Natural killer cell (primary cell): ENCODE measurements at regions not wholly inside any gene's neighbourhood (a gene's known extent, or its start where the extent isn't known, plus 50 kb on each side); places are given as distances from the start of the nearest gene placed in this dataset.

ENCODE experiments used
- ATAC-seq, 3 donors: fragments of 150-1000 bp in 2 of 3; fragments of 200-7000 bp in 1 of 3; cut with Tn5 transposase; 1 replicate in 1 of 3; 2 replicates in 2 of 3; pipeline ENCODE4 v1.10.0; 2021; ENCODE audit warnings: mild to moderate bottlenecking in 2 of 3, moderate library complexity in 2 of 3
- DNase-seq, 2 donors: peaks; one replicate each; pipeline versions ENCODE4 v3.0.0 to v3.0.0-alpha.2; 2013 to 2021; ENCODE audit warnings: mixed read lengths in 1 of 2
- H3K27ac ChIP-seq: one replicate; pipeline ENCODE4 v1.5.1; 2013; ENCODE audit warnings: mild to moderate bottlenecking, low read length
- H3K27me3 ChIP-seq: one replicate; pipeline ENCODE4 v1.6.1; 2013; ENCODE audit warnings: low read length; ENCODE audit not compliant: control insufficient read depth, insufficient read depth
- H3K36me3 ChIP-seq: one replicate; pipeline ENCODE4 v1.6.1; 2013; ENCODE audit warnings: low read length; ENCODE audit not compliant: control insufficient read depth, insufficient read depth
- H3K4me1 ChIP-seq: one replicate; pipeline ENCODE4 v1.6.1; 2013; ENCODE audit warnings: low read length; ENCODE audit not compliant: control insufficient read depth, insufficient read depth
- H3K4me3 ChIP-seq: one replicate; pipeline ENCODE4 v1.5.1; 2013; ENCODE audit warnings: low read length
- H3K9me3 ChIP-seq: one replicate; pipeline ENCODE4 v1.6.1; 2013; ENCODE audit warnings: low read length; ENCODE audit not compliant: control insufficient read depth, insufficient read depth
- H3K27ac Mint-ChIP-seq, 2 donors: one replicate each; pipeline ENCODE4 v1.8.0; 2022; ENCODE audit warnings: mild to moderate bottlenecking in 2 of 2, mixed read lengths in 2 of 2, moderate library complexity in 1 of 2
- H3K27me3 Mint-ChIP-seq, 2 donors: one replicate each; pipeline ENCODE4 v1.8.0; 2022; ENCODE audit warnings: low read depth in 2 of 2, mixed read lengths in 2 of 2
- H3K36me3 Mint-ChIP-seq: one replicate; pipeline ENCODE4 v1.8.0; 2022; ENCODE audit warnings: mixed read lengths
- H3K4me1 Mint-ChIP-seq, 2 donors: one replicate each; pipeline ENCODE4 v1.8.0; 2022; ENCODE audit warnings: mixed read lengths in 2 of 2
- H3K4me3 Mint-ChIP-seq: one replicate; pipeline ENCODE4 v1.8.0; 2022; ENCODE audit warnings: mild to moderate bottlenecking, moderate library complexity, mixed read lengths
- H3K9me3 Mint-ChIP-seq, 2 donors: one replicate each; pipeline ENCODE4 v1.8.0; 2022; ENCODE audit warnings: mixed read lengths in 2 of 2
- CTCF ChIP-seq: fragments of 200-600 bp; IDR thresholded peaks from one replicate; pipeline ENCODE4 v1.8.0; 2022; ENCODE audit warnings: antibody characterized with exemption
- WGBS: methylation state at CpG from one replicate; pipeline ENCODE4 v1.1.7; 2013; ENCODE audit warnings: missing lambda C conversion rate; ENCODE audit not compliant: insufficient coverage; 5-methylcytosine and 5-hydroxymethylcytosine counted together
- intact Hi-C: fragments of 100-400 bp; cut with micrococcal nuclease; formaldehyde crosslinking; loops from one replicate; pipeline ENCODE4 v1.14.2; 2022

- no peak for TF ChIP-seq CTCF
- Mint-ChIP-seq H3K4me3 (no peak overlapping the region), H3K27me3 (no peaks in the 10 kb centered on the region), H3K36me3 (no peaks in the 10 kb centered on the region), H3K9me3 (peaks cover 4 to 8% of the 10 kb centered on the region in 2 donors), H3K27ac (no peak overlapping the region), H3K4me1 (no peaks in the 10 kb centered on the region)
- Histone ChIP-seq H3K27ac (no peak overlapping the region), H3K36me3 (no peaks in the 10 kb centered on the region), H3K4me1 (no peaks in the 10 kb centered on the region), H3K4me3 (no peak overlapping the region), H3K27me3 (no peaks in the 10 kb centered on the region), H3K9me3 (no peaks in the 10 kb centered on the region)
- DNase-seq (no peak), ATAC-seq (no peak)
- intact Hi-C loops = no loop called here
- 31% methylated on average over 1 of the region's 1 CpG for WGBS
Measured at GRCh38 chr4:142960126-142960525, 114.0 kb upstream of the INPP4B start.

- H3K27ac ChIP-seq = no peak overlapping the region
- no peaks in the 10 kb centered on the region for H3K27me3 Mint-ChIP-seq
- no peak overlapping the region for H3K27ac Mint-ChIP-seq
- no peaks in the 10 kb centered on the region for H3K4me1 Mint-ChIP-seq
- no peaks in the 10 kb centered on the region for H3K36me3 Mint-ChIP-seq
- TF ChIP-seq CTCF = no peak
- H3K4me3 Mint-ChIP-seq = no peak overlapping the region
- peaks cover 4 to 8% of the 10 kb centered on the region in 2 donors for H3K9me3 Mint-ChIP-seq
- intact Hi-C loops = no loop called here
- ATAC-seq (no peak), DNase-seq (no peak)
- no peak overlapping the region for H3K4me3 ChIP-seq
- no peaks in the 10 kb centered on the region for H3K36me3 ChIP-seq
- H3K27me3 ChIP-seq = no peaks in the 10 kb centered on the region
- 85% methylated on average over 5 of the region's 6 CpGs for WGBS
- H3K9me3 ChIP-seq = no peaks in the 10 kb centered on the region
- no peaks in the 10 kb centered on the region for H3K4me1 ChIP-seq
Measured at GRCh38 chr4:142960867-142961644, 115.0 kb upstream of the INPP4B start.

GRCh38 chr4:142961866-142962265 is 115.8 kb upstream of the INPP4B start:
- TF ChIP-seq CTCF = no peak
- peaks cover 4 to 8% of the 10 kb centered on the region in 2 donors for H3K9me3 Mint-ChIP-seq
- DNase-seq (no peak), ATAC-seq (peak in 1 of 3 donors; percentile 66)
- intact Hi-C loops = no loop called here
- H3K27ac Mint-ChIP-seq = no peak overlapping the region
- WGBS = 0% methylated on average over 1 of the region's 1 CpG
- H3K4me3 Mint-ChIP-seq = no peak overlapping the region
- Histone ChIP-seq H3K36me3 (no peaks in the 10 kb centered on the region), H3K4me3 (no peak overlapping the region), H3K27me3 (no peaks in the 10 kb centered on the region), H3K27ac (no peak overlapping the region), H3K9me3 (no peaks in the 10 kb centered on the region), H3K4me1 (no peaks in the 10 kb centered on the region)
- H3K4me1 Mint-ChIP-seq = no peaks in the 10 kb centered on the region
- H3K27me3 Mint-ChIP-seq = no peaks in the 10 kb centered on the region
- H3K36me3 Mint-ChIP-seq = no peaks in the 10 kb centered on the region

- no peak for ATAC-seq
- Mint-ChIP-seq H3K4me3 (no peak overlapping the region), H3K27ac (no peak overlapping the region), H3K9me3 (peaks cover 4 to 5% of the 10 kb centered on the region in 2 donors), H3K27me3 (no peaks in the 10 kb centered on the region), H3K36me3 (no peaks in the 10 kb centered on the region), H3K4me1 (no peaks in the 10 kb centered on the region)
- Histone ChIP-seq H3K9me3 (no peaks in the 10 kb centered on the region), H3K36me3 (no peaks in the 10 kb centered on the region), H3K27me3 (no peaks in the 10 kb centered on the region), H3K4me3 (no peak overlapping the region), H3K27ac (no peak overlapping the region), H3K4me1 (no peaks in the 10 kb centered on the region)
- no peak for TF ChIP-seq CTCF
- DNase-seq = no peak
- intact Hi-C loops = no loop called here
Measured at GRCh38 chr4:142974328-142974727, 128.2 kb upstream of the INPP4B start.
